GM19452 (cell line): ENCODE measurements at regions not wholly inside any gene's neighbourhood (a gene's known extent, or its start where the extent isn't known, plus 50 kb on each side); places are given as distances from the start of the nearest gene placed in this dataset.
"Not testable (repeated sequence)": the region's sequence is repeated elsewhere in the genome, so short reads cannot be mapped to it uniquely, and the experiment has no call there.

Experiments used
- ATAC-seq: cut with Tn5 transposase; IDR thresholded peaks from one replicate; pipeline ENCODE4 v1.9.1; 2021; ENCODE audit not compliant: unreplicated experiment

DNA sequence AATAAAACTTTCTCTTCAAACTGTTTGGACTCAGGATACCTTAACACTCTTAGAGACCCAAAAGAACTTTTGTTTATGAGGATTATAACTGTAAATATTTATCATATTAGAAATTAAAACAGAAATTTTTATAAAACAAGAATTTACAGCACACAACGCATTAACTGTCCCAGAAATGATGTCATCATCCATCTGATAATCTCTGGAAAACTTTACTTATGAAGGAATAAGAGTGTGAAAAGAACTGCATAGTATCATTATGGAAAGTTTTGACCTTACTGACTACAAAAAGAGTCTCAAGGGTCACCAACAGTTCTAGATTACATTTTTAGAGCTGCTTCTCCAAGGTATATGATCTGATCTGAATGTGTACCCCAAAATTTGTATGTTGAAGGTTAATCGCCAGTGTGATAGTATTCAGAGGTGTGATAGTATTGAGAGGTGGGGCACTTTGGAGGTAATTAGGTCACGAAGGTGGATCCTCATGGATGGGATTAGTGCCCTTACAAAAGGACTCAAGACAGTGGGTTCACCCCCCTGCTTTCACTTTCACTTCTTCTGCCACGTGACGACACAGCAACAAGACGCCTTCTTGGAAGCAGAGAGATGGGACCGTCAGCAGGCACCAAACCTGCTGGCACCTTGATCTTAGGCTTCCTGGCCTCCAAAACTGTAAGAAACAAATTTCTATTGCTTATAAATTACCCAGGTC is 95.7 kb upstream of the NR5A2 start:
- ATAC-seq = no peak

DNA sequence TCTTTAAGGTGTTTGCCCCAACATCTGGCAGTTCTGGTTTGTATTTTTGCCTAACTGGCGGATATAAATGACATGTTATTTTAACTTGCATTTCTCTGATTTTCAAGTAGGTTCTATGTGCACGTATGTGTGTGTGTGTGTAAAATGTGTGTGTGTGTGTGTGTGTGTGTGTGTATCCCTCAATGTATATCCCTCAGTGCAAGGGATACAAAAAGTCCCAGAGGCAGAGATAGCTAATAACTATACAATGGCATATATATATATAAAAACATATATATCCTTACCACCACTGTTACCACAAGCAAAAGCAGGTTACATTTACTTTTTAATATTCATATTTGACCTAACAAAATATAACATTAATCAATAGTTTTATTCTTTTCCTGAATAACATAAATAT is 95.0 kb upstream of the NR5A2 start:
- no peak for ATAC-seq

DNA sequence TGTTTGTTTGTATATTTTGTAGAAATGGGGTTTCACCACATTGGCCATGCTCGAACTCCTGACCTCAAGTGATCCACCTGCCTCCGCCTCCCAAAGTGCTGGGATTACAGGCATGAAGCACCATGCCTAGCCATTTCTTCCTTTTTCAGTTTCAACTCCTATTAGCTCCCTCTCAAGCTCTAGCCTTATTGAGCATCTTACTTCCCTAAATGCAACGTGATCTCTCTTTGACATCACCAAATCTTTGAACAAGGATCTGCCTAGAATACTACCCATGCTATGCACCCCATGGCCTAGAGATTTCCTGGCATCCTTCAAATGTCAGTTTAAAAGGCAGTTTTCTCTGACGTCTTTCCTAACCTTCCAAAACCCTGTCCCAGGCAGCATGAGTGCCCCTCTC is 91.1 kb upstream of the NR5A2 start:
- ATAC-seq = no peak

- no peak for ATAC-seq
Observed at GRCh38 chr1:199937161-199937560, 90.3 kb upstream of the NR5A2 start.

DNA sequence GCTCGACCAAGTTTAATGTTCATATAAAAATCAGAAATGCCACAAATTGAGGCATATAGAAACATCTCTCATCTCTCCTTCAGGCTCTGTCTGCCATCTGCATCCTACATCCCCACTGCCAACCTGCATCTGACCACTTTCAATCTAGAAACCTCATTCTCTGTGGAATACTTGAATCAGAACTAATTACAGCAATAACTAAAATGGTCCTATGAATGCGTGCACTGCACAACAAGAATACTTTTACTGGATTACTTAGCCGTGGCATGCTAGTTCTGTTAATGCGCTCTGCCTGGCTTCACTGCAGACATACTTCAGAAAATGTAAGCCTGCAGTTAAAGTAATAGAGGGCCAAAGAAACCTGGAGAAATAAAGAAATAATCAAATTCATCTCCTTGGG is 89.8 kb upstream of the NR5A2 start:
- ATAC-seq = no peak

GRCh38 chr1:199944986-199945385 is 82.5 kb upstream of the NR5A2 start:
- ATAC-seq = no peak

DNA sequence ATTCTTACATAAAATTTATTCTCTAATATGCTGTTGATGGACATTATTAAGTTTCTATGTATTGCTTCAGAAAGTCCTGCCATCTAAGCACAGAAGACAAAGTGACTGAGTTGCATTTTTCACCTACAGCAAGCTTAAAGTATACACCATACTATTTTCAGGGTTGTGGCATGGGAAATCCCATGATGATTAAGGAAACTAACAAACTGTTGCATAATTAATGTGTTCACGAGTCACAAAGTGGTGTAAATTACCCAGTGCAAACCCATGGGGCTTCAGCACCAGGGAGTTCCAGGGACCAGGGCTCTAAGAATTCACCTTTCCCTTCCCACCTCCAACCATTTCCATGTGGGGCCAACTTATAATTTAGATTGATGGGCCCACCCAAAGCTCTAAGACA is 81.9 kb upstream of the NR5A2 start:
- no peak for ATAC-seq

DNA sequence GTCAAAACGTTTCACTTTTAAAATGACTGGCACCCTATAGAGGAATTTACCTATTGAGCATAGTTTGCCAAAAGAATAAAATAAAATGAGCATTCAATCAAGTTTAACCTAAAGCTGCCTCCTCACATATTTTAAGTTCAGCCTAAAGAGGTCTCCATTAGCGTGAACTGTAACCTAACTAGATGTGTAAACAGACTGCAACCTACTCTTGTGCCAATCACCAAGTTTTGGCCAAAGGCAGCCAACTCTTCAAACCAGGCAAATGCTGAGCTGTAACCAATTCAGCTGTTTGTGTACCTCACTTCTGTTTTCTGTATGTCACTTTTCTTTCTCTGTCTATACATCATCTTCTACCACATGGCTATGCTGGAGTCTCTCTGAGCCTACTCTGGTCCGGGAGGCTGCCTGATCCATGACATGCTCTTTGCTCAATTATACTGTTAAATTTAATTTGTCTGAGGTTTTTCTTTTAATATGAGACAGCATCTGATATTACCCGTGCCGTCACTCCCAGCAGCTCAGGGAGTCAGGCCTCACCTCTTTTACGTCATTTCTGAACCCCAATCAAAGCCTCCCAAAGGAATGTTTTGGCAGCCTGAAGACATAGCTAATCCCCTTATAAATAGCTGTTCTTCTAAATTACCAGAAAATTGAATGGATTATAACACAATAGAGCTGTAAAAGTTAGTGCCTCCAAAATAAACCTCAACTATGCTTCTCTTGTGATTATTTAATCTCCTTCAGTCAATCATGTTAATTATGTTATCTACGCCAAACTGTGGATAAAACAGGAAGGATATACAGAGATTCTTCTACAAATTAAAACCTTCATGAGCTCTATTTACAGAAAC is 81.0 kb upstream of the NR5A2 start:
- ATAC-seq = no peak

GRCh38 chr1:199948587-199949280 is 78.8 kb upstream of the NR5A2 start:
- ATAC-seq = no peak

- ATAC-seq = not testable (repeated sequence)
Observed at GRCh38 chr1:199951005-199951404, 76.5 kb upstream of the NR5A2 start.

DNA sequence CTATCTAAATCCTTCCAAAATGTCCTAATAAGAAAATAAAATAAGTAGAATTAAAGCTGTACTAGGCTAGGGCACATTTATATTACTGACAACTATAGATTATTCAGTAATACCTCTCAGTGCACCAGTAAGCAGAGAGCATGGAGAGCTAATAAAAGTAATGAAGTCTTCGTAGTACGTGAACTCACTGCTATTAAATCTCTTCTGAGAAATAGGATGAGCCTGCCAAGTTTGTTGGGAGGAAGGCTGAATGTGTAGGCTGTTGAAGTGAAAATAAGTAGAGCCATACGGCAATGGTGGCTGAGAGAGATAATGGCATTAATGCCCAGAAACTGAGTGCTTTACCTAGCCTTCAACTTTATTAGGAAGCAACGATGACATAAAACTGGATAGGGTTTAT is 73.9 kb upstream of the NR5A2 start:
- no peak for ATAC-seq

- no peak for ATAC-seq
Observed at GRCh38 chr1:199954699-199955098, 72.8 kb upstream of the NR5A2 start.

DNA sequence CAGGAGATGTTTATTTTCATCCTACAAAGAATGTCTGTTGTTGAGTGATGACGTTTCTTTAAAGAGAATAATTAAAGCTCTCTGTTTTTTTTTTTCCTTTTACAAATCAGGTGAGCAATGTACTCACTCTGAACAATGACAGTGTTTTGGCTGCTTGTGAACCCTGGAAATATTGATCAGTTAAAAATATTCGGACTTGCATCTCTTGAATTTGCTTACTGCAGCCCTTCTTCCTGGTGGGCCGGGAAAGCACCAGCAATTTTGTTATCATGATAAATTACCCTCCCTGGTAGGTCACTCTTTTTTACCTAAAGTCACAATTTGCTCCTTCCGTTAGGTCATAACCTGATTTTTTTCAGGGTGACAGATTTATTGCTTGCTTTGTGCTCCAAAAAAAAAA is 72.3 kb upstream of the NR5A2 start:
- no peak for ATAC-seq

DNA sequence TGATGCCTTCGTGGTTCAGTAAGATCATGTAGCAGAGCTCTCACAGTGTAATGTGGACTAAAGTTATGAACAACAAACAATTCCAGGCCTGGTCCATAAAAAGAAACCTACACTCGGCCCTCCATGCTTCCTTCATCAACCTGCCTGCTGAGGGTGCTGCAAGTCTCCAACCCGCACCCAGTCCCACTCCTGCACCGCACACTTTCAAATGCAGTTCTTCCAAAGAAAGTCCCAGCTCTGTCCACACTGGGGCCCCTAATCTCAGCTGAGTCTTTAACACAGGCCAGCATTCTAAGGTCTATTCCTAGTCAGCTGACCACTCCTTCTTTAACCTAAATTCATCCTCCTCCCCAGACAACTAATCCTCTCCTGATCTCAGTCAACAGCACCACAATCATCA is 71.5 kb upstream of the NR5A2 start:
- ATAC-seq = no peak

DNA sequence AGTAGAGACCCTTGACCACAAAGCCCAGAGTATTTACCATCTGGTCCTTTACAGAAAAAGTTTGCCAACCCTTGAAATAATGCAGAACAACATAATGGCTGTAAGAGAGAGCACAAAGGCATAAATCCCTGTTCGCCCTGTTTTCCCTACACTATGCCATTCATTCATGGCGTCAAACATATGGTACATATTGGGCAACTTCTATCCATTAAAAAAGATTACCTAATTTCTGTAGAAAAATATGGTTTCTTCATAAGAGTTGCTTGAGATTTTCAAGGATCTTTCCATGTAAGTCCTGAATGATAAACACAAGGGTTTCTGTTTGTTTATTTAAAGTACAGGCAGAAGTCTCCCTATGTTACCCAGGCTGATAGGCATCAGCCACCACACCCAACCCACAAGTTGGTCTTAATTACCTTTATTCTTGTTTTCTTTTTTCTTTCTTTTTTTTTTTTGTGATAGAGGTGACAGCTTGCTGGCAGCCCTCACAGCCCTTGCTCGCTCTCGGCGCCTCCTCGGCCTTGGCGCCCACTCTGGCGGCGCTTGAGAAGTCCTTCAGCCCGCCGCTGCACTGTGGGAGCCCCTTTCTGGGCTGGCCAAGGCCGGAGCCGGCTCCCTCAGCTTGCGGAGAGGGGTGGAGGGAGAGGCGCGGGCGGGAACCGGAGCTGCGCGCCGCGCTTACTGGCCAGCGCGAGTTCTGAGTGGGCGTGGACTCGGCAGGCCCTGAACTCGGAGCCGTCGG is 68.3 kb upstream of the NR5A2 start:
- no peak for ATAC-seq

DNA sequence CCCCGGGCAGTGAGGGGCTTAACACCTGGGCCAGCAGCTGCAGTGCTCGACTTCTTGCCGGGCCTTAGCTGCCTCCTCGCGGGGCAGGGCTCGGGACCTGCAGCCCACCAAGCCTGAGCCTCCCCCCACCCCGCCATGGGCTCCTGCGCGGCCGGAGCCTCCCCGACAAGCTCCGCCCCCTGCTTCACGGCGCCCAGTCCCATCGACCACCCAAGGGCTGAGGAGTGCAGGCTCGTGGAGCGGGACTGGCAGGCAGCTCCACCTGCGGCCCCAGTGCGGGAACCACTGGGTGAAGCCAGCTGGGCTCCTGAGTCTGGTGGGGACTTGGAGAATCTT is 67.8 kb upstream of the NR5A2 start:
- no peak for ATAC-seq

DNA sequence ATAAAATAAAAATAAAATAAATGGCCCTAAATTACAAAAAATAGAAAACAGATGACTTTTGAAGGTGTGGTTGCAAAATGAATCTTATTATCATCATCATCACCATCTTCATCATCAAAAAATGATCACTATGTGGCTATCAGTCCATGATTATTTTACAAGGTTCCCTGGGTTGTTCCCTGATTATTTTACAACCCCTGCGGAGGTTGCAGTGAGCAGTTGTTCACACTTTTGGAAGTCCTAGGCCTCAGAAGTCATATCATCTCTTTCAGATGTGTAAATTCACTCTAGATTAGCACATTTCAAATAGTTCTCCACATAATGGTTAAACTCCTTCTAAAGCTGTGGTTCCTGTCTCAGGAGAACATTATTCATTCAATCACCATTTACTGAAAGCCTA is 57.4 kb upstream of the NR5A2 start:
- ATAC-seq = no peak

GRCh38 chr1:199976496-199977144 is 50.9 kb upstream of the NR5A2 start:
- ATAC-seq = no peak
